Natural killer cell treated with Interleukin-12 subunit alpha and Interleukin-12 subunit beta and Interleukin-15 and Interleukin-18, amount 100 ng/mL, for 72 hours (primary cell): ENCODE measurements at regions not wholly inside any gene's neighbourhood (a gene's known extent, or its start where the extent isn't known, plus 50 kb on each side); places are given as distances from the start of the nearest gene placed in this dataset.

Experiments used
- ATAC-seq, 2 donors: fragments of 150-1000 bp; cut with Tn5 transposase in 1 of 2; sonication (Bioruptor Pico), chemical (Tn5 transposase) in 1 of 2; 2 replicates each; pipeline ENCODE4 v1.10.0; 2021
- DNase-seq: peaks from one replicate; pipeline ENCODE4 v3.0.0; 2022; ENCODE audit warnings: low spot score
- H3K27ac Mint-ChIP-seq, 2 donors: 1 replicate in 1 of 2; 2 replicates in 1 of 2; pipeline ENCODE4 v1.8.0; 2022; ENCODE audit warnings: mixed read lengths in 2 of 2, mild to moderate bottlenecking in 1 of 2, moderate library complexity in 1 of 2
- H3K27me3 Mint-ChIP-seq, 2 donors: 1 replicate in 1 of 2; 2 replicates in 1 of 2; pipeline ENCODE4 v1.8.0; 2022; ENCODE audit warnings: mixed read lengths in 2 of 2
- H3K36me3 Mint-ChIP-seq: one replicate; pipeline ENCODE4 v1.8.0; 2022; ENCODE audit warnings: mixed read lengths
- H3K4me1 Mint-ChIP-seq, 2 donors: 1 replicate in 1 of 2; 2 replicates in 1 of 2; pipeline ENCODE4 v1.8.0; 2022; ENCODE audit warnings: low read depth in 2 of 2, mixed read lengths in 2 of 2, mild to moderate bottlenecking in 1 of 2
- H3K4me3 Mint-ChIP-seq: one replicate; pipeline ENCODE4 v1.8.0; 2022; ENCODE audit warnings: mixed read lengths
- H3K9me3 Mint-ChIP-seq: 2 replicates; pipeline ENCODE4 v1.8.0; 2022; ENCODE audit warnings: mixed read lengths

GRCh38 chr9:89993678-89994630 is 389.1 kb downstream of the GADD45G start:
- Mint-ChIP-seq H3K4me1 (peaks cover 5 to 27% of the 10 kb centered on the region in 2 donors), H3K4me3 (no peak overlapping the region), H3K9me3 (no peaks in the 10 kb centered on the region), H3K36me3 (no peaks in the 10 kb centered on the region), H3K27ac (no peak overlapping the region), H3K27me3 (no peaks in the 10 kb centered on the region)
- peak; percentile 48 to 67 for ATAC-seq
- no peak for DNase-seq

- DNase-seq (no peak), ATAC-seq (no peak)
- Mint-ChIP-seq H3K36me3 (no peaks in the 10 kb centered on the region), H3K27me3 (no peaks in the 10 kb centered on the region), H3K4me1 (peaks cover 17 to 33% of the 10 kb centered on the region in 2 donors), H3K9me3 (no peaks in the 10 kb centered on the region), H3K4me3 (no peak overlapping the region), H3K27ac (peak overlapping the region in 1 of 2 donors; percentile 73)
These were observed 390.3 kb downstream of the GADD45G start for GRCh38 chr9:89994988-89995613.

- Mint-ChIP-seq H3K27me3 (no peaks in the 10 kb centered on the region), H3K9me3 (no peaks in the 10 kb centered on the region), H3K36me3 (no peaks in the 10 kb centered on the region), H3K4me1 (peaks cover 27 to 43% of the 10 kb centered on the region in 2 donors), H3K4me3 (no peak overlapping the region), H3K27ac (peak overlapping the region in 1 of 2 donors; percentile 73)
- no peak for ATAC-seq
- DNase-seq = no peak
These were observed 391.3 kb downstream of the GADD45G start for GRCh38 chr9:89996116-89996515.

GRCh38 chr9:89996773-89997172 is 392.0 kb downstream of the GADD45G start:
- Mint-ChIP-seq H3K4me1 (peaks cover 28 to 42% of the 10 kb centered on the region in 2 donors), H3K36me3 (no peaks in the 10 kb centered on the region), H3K27ac (peak overlapping the region in 1 of 2 donors; percentile 73), H3K27me3 (no peaks in the 10 kb centered on the region), H3K9me3 (no peaks in the 10 kb centered on the region), H3K4me3 (no peak overlapping the region)
- DNase-seq (no peak), ATAC-seq (no peak)

GRCh38 chr9:89998633-89999032 is 393.8 kb downstream of the GADD45G start:
- no peaks in the 10 kb centered on the region for H3K27me3 Mint-ChIP-seq
- DNase-seq = no peak
- H3K27ac Mint-ChIP-seq = peak overlapping the region; percentile 75 to 93
- no peak for ATAC-seq
- peak overlapping the region; percentile 78 for H3K4me3 Mint-ChIP-seq
- no peaks in the 10 kb centered on the region for H3K9me3 Mint-ChIP-seq
- H3K4me1 Mint-ChIP-seq = peaks cover 39 to 47% of the 10 kb centered on the region in 2 donors
- H3K36me3 Mint-ChIP-seq = no peaks in the 10 kb centered on the region

- no peaks in the 10 kb centered on the region for H3K27me3 Mint-ChIP-seq
- H3K9me3 Mint-ChIP-seq = no peaks in the 10 kb centered on the region
- no peaks in the 10 kb centered on the region for H3K36me3 Mint-ChIP-seq
- ATAC-seq (no peak), DNase-seq (no peak)
- H3K4me1 Mint-ChIP-seq = peaks cover 39 to 47% of the 10 kb centered on the region in 2 donors
- peak overlapping the region; percentile 75 to 93 for H3K27ac Mint-ChIP-seq
- peak overlapping the region; percentile 78 for H3K4me3 Mint-ChIP-seq
These were observed 394.3 kb downstream of the GADD45G start for GRCh38 chr9:89999176-89999533.

- peak overlapping the region; percentile 78 for H3K4me3 Mint-ChIP-seq
- ATAC-seq (peak; percentile 93 to 95), DNase-seq (peak; percentile 92)
- peak overlapping the region; percentile 75 to 93 for H3K27ac Mint-ChIP-seq
- peaks cover 39 to 47% of the 10 kb centered on the region in 2 donors for H3K4me1 Mint-ChIP-seq
- H3K36me3 Mint-ChIP-seq = no peaks in the 10 kb centered on the region
- H3K27me3 Mint-ChIP-seq = no peaks in the 10 kb centered on the region
- no peaks in the 10 kb centered on the region for H3K9me3 Mint-ChIP-seq
These were observed 394.9 kb downstream of the GADD45G start for GRCh38 chr9:89999534-90000370.

- Mint-ChIP-seq H3K27ac (peak overlapping the region; percentile 75 to 93), H3K4me3 (peak overlapping the region; percentile 78)
- ATAC-seq = no peak
These were observed 396.1 kb downstream of the GADD45G start for GRCh38 chr9:90000925-90001324.

GRCh38 chr9:90001747-90002146 is 396.9 kb downstream of the GADD45G start:
- Mint-ChIP-seq H3K27ac (peak overlapping the region in 1 of 2 donors; percentile 51), H3K9me3 (no peaks in the 10 kb centered on the region), H3K4me1 (peaks cover 39% of the 10 kb centered on the region in 2 donors), H3K27me3 (no peaks in the 10 kb centered on the region), H3K36me3 (no peaks in the 10 kb centered on the region), H3K4me3 (no peak overlapping the region)
- ATAC-seq (no peak), DNase-seq (no peak)

More at GRCh38 chr9:90000925-90001324, 396.1 kb downstream of the GADD45G start:
- H3K4me1 Mint-ChIP-seq = peaks cover 39 to 42% of the 10 kb centered on the region in 2 donors
- no peaks in the 10 kb centered on the region for H3K9me3 Mint-ChIP-seq
- no peak for DNase-seq
- no peaks in the 10 kb centered on the region for H3K27me3 Mint-ChIP-seq
- H3K36me3 Mint-ChIP-seq = no peaks in the 10 kb centered on the region

- H3K4me3 Mint-ChIP-seq = no peak overlapping the region
- H3K36me3 Mint-ChIP-seq = no peaks in the 10 kb centered on the region
- DNase-seq (no peak), ATAC-seq (no peak)
- no peaks in the 10 kb centered on the region for H3K9me3 Mint-ChIP-seq
- H3K4me1 Mint-ChIP-seq = peaks cover 46 to 47% of the 10 kb centered on the region in 2 donors
- no peaks in the 10 kb centered on the region for H3K27me3 Mint-ChIP-seq
- H3K27ac Mint-ChIP-seq = peak overlapping the region in 1 of 2 donors; percentile 80
These were observed 397.8 kb downstream of the GADD45G start for GRCh38 chr9:90002397-90003271.

GRCh38 chr9:90005388-90005787 is 400.6 kb downstream of the GADD45G start:
- Mint-ChIP-seq H3K27ac (peak overlapping the region in 1 of 2 donors; percentile 80), H3K27me3 (peaks cover 0 to 6% of the 10 kb centered on the region in 2 donors), H3K4me1 (peaks cover 29 to 32% of the 10 kb centered on the region in 2 donors), H3K9me3 (no peaks in the 10 kb centered on the region), H3K4me3 (no peak overlapping the region), H3K36me3 (no peaks in the 10 kb centered on the region)
- ATAC-seq (peak; percentile 25 to 40), DNase-seq (no peak)

- Mint-ChIP-seq H3K36me3 (no peaks in the 10 kb centered on the region), H3K4me3 (peak overlapping the region; percentile 5)
- ATAC-seq = peak; percentile 45 to 81
These were observed 403.0 kb downstream of the GADD45G start for GRCh38 chr9:90007516-90008440.

More at GRCh38 chr9:90007516-90008440, 403.0 kb downstream of the GADD45G start:
- Mint-ChIP-seq H3K9me3 (no peaks in the 10 kb centered on the region), H3K27me3 (peaks cover 0 to 6% of the 10 kb centered on the region in 2 donors), H3K4me1 (peaks cover 13 to 15% of the 10 kb centered on the region in 2 donors), H3K27ac (peak overlapping the region in 1 of 2 donors; percentile 69)
- DNase-seq = no peak
